ENCODE measurements at regions not wholly inside any gene's neighbourhood (a gene's known extent, or its start where the extent isn't known, plus 50 kb on each side); places are given as distances from the start of the nearest gene placed in this dataset.

- no peak overlapping the region for H2AK5ac ChIP-seq (ENCODE audit: low read depth, low read length)
- no peaks in the 10 kb centered on the region for H3K27me3 ChIP-seq (ENCODE audit: control insufficient read depth in 3 of 3, insufficient read depth in 3 of 3, low read depth in 1 of 3, low read length in 3 of 3)
- H3K4me1 ChIP-seq (ENCODE audit: control insufficient read depth in 2 of 2, insufficient read depth in 1 of 2, low read depth in 1 of 2, low read length in 2 of 2): no peaks in the 10 kb centered on the region
- H2BK5ac ChIP-seq (ENCODE audit: low read length): no peak overlapping the region
- no peaks in the 10 kb centered on the region for H3K79me1 ChIP-seq (ENCODE audit: low read depth, low read length)
- no peak overlapping the region for H3K4me3 ChIP-seq (ENCODE audit: low read length in 2 of 2)
- H3K23ac ChIP-seq (ENCODE audit: low read depth, low read length, poor library complexity): no peak overlapping the region
- no peaks in the 10 kb centered on the region for H3K36me3 ChIP-seq (replicated peaks in 1 of 2; ENCODE audit: control insufficient read depth in 2 of 2, insufficient read depth in 2 of 2, low read length in 2 of 2)
- no peak overlapping the region for H3K18ac ChIP-seq (ENCODE audit: low read length)
- H3K4ac ChIP-seq (ENCODE audit: low read length): no peak overlapping the region
- H3K4me2 ChIP-seq (ENCODE audit: insufficient read depth, low read length, poor library complexity, severe bottlenecking): no peak overlapping the region
- no peak overlapping the region for H3K9ac ChIP-seq (ENCODE audit: low read depth, low read length, poor library complexity)
- no peak overlapping the region for H2BK120ac ChIP-seq (ENCODE audit: low read depth, low read length)
- H4K91ac ChIP-seq (ENCODE audit: low read depth, low read length, poor library complexity): no peak overlapping the region
- H2BK15ac ChIP-seq (ENCODE audit: low read length): no peak overlapping the region
- H2AFZ ChIP-seq (ENCODE audit: low read length): no peak overlapping the region
- H3K27ac ChIP-seq (replicated peaks; ENCODE audit: low read length): no peak overlapping the region
- no peak overlapping the region for H3K14ac ChIP-seq (ENCODE audit: low read length)
- no peaks in the 10 kb centered on the region for H3K9me3 ChIP-seq (replicated peaks in 1 of 2; ENCODE audit: control insufficient read depth in 2 of 2, insufficient read depth in 1 of 2, low read depth in 1 of 2, low read length in 2 of 2)
- DNase-seq (ENCODE audit: low spot score): no peak
- WGBS, 2 donors (ENCODE audit: extremely low coverage in 2 of 2, insufficient read length in 2 of 2, insufficient replicate concordance in 1 of 2): no CpG with 5 or more reads among the region's 2 CpGs
- H4K8ac ChIP-seq (ENCODE audit: low read depth, low read length): no peak overlapping the region
- H2BK12ac ChIP-seq (ENCODE audit: low read length): no peak overlapping the region
These were observed 305.7 kb upstream of the PKDCC start for GRCh38 chr2:41741951-41742595.

DNA sequence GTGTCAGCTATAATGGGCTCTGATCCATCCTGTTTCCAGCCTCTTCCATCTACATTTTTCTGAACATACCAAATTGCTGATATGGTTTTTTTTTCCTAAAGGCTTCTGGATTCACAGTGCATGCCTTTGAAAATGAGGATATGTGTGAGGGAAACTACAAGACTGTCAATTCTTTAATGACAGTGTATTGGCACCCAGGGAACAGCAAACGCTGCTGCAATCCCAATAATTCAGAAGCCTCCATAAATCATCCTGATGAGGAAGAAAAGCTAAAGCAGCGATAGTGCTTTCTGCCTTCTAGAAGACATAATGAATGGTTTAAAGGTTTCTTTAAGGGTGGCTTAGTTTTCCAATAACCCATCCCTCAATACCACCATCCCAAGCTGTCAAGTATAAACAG is 304.5 kb upstream of the PKDCC start:
- Histone ChIP-seq H3K23ac (ENCODE audit: low read depth, low read length, poor library complexity) (no peak overlapping the region), H3K4ac (ENCODE audit: low read length) (no peak overlapping the region), H3K4me1 (ENCODE audit: control insufficient read depth in 2 of 2, insufficient read depth in 1 of 2, low read depth in 1 of 2, low read length in 2 of 2) (no peaks in the 10 kb centered on the region), H2BK15ac (ENCODE audit: low read length) (no peak overlapping the region), H3K79me1 (ENCODE audit: low read depth, low read length) (no peaks in the 10 kb centered on the region), H2BK120ac (ENCODE audit: low read depth, low read length) (no peak overlapping the region), H3K27ac (replicated peaks; ENCODE audit: low read length) (no peak overlapping the region), H3K9ac (ENCODE audit: low read depth, low read length, poor library complexity) (no peak overlapping the region), H2BK5ac (ENCODE audit: low read length) (no peak overlapping the region), H3K9me3 (replicated peaks in 1 of 2; ENCODE audit: control insufficient read depth in 2 of 2, insufficient read depth in 1 of 2, low read depth in 1 of 2, low read length in 2 of 2) (no peaks in the 10 kb centered on the region), H4K8ac (ENCODE audit: low read depth, low read length) (no peak overlapping the region), H3K36me3 (replicated peaks in 1 of 2; ENCODE audit: control insufficient read depth in 2 of 2, insufficient read depth in 2 of 2, low read length in 2 of 2) (no peaks in the 10 kb centered on the region), H2AFZ (ENCODE audit: low read length) (no peak overlapping the region), H3K4me2 (ENCODE audit: insufficient read depth, low read length, poor library complexity, severe bottlenecking) (no peak overlapping the region), H3K4me3 (ENCODE audit: low read length in 2 of 2) (no peak overlapping the region), H2AK5ac (ENCODE audit: low read depth, low read length) (no peak overlapping the region), H3K14ac (ENCODE audit: low read length) (no peak overlapping the region), H2BK12ac (ENCODE audit: low read length) (no peak overlapping the region), H3K18ac (ENCODE audit: low read length) (no peak overlapping the region), H4K91ac (ENCODE audit: low read depth, low read length, poor library complexity) (no peak overlapping the region), H3K27me3 (ENCODE audit: control insufficient read depth in 3 of 3, insufficient read depth in 3 of 3, low read depth in 1 of 3, low read length in 3 of 3) (no peaks in the 10 kb centered on the region)
- no peak for DNase-seq (ENCODE audit: low spot score)
- no CpG with 5 or more reads among the region's 2 CpGs for WGBS, 2 donors (ENCODE audit: extremely low coverage in 2 of 2, insufficient read length in 2 of 2, insufficient replicate concordance in 1 of 2)

GRCh38 chr2:41750829-41751228 is 297.0 kb upstream of the PKDCC start:
- no peak overlapping the region for H3K4ac ChIP-seq (ENCODE audit: low read length)
- no peak overlapping the region for H2AFZ ChIP-seq (ENCODE audit: low read length)
- no peak overlapping the region for H2BK12ac ChIP-seq (ENCODE audit: low read length)
- H3K27me3 ChIP-seq (ENCODE audit: control insufficient read depth in 3 of 3, insufficient read depth in 3 of 3, low read depth in 1 of 3, low read length in 3 of 3): peaks cover 0 to 4% (median 0%) of the 10 kb centered on the region in 3 experiments
- H3K79me1 ChIP-seq (ENCODE audit: low read depth, low read length): no peaks in the 10 kb centered on the region
- no peak overlapping the region for H3K23ac ChIP-seq (ENCODE audit: low read depth, low read length, poor library complexity)
- no peak for DNase-seq (ENCODE audit: low spot score)
- H4K91ac ChIP-seq (ENCODE audit: low read depth, low read length, poor library complexity): no peak overlapping the region
- H3K14ac ChIP-seq (ENCODE audit: low read length): no peak overlapping the region
- H2BK120ac ChIP-seq (ENCODE audit: low read depth, low read length): no peak overlapping the region
- no peak overlapping the region for H3K4me2 ChIP-seq (ENCODE audit: insufficient read depth, low read length, poor library complexity, severe bottlenecking)
- WGBS, 2 donors (ENCODE audit: extremely low coverage in 2 of 2, insufficient read length in 2 of 2, insufficient replicate concordance in 1 of 2): no CpG with 5 or more reads among the region's 3 CpGs
- H3K18ac ChIP-seq (ENCODE audit: low read length): no peak overlapping the region
- no peaks in the 10 kb centered on the region for H3K9me3 ChIP-seq (replicated peaks in 1 of 2; ENCODE audit: control insufficient read depth in 2 of 2, insufficient read depth in 1 of 2, low read depth in 1 of 2, low read length in 2 of 2)
- H3K4me1 ChIP-seq (ENCODE audit: control insufficient read depth in 2 of 2, insufficient read depth in 1 of 2, low read depth in 1 of 2, low read length in 2 of 2): no peaks in the 10 kb centered on the region
- H4K8ac ChIP-seq (ENCODE audit: low read depth, low read length): no peak overlapping the region
- H2BK15ac ChIP-seq (ENCODE audit: low read length): no peak overlapping the region
- H3K4me3 ChIP-seq (ENCODE audit: low read length in 2 of 2): no peak overlapping the region
- H3K36me3 ChIP-seq (replicated peaks in 1 of 2; ENCODE audit: control insufficient read depth in 2 of 2, insufficient read depth in 2 of 2, low read length in 2 of 2): no peaks in the 10 kb centered on the region
- H2BK5ac ChIP-seq (ENCODE audit: low read length): no peak overlapping the region
- no peak overlapping the region for H3K9ac ChIP-seq (ENCODE audit: low read depth, low read length, poor library complexity)
- no peak overlapping the region for H3K27ac ChIP-seq (replicated peaks; ENCODE audit: low read length)
- H2AK5ac ChIP-seq (ENCODE audit: low read depth, low read length): no peak overlapping the region

- Histone ChIP-seq H4K91ac (ENCODE audit: low read depth, low read length, poor library complexity) (no peak overlapping the region), H3K4ac (ENCODE audit: low read length) (no peak overlapping the region), H2BK5ac (ENCODE audit: low read length) (no peak overlapping the region), H2AK5ac (ENCODE audit: low read depth, low read length) (no peak overlapping the region), H2BK120ac (ENCODE audit: low read depth, low read length) (no peak overlapping the region), H2BK15ac (ENCODE audit: low read length) (no peak overlapping the region), H4K8ac (ENCODE audit: low read depth, low read length) (no peak overlapping the region), H3K4me2 (ENCODE audit: insufficient read depth, low read length, poor library complexity, severe bottlenecking) (no peak overlapping the region), H3K18ac (ENCODE audit: low read length) (no peak overlapping the region), H3K79me1 (ENCODE audit: low read depth, low read length) (no peaks in the 10 kb centered on the region), H3K9ac (ENCODE audit: low read depth, low read length, poor library complexity) (no peak overlapping the region), H3K27ac (replicated peaks; ENCODE audit: low read length) (no peak overlapping the region), H3K4me3 (ENCODE audit: low read length in 2 of 2) (no peak overlapping the region), H2AFZ (ENCODE audit: low read length) (no peak overlapping the region), H3K23ac (ENCODE audit: low read depth, low read length, poor library complexity) (no peak overlapping the region), H3K27me3 (ENCODE audit: control insufficient read depth in 3 of 3, insufficient read depth in 3 of 3, low read depth in 1 of 3, low read length in 3 of 3) (no peaks in the 10 kb centered on the region), H2BK12ac (ENCODE audit: low read length) (no peak overlapping the region), H3K14ac (ENCODE audit: low read length) (no peak overlapping the region), H3K9me3 (replicated peaks in 1 of 2; ENCODE audit: control insufficient read depth in 2 of 2, insufficient read depth in 1 of 2, low read depth in 1 of 2, low read length in 2 of 2) (no peaks in the 10 kb centered on the region), H3K36me3 (replicated peaks in 1 of 2; ENCODE audit: control insufficient read depth in 2 of 2, insufficient read depth in 2 of 2, low read length in 2 of 2) (no peaks in the 10 kb centered on the region), H3K4me1 (ENCODE audit: control insufficient read depth in 2 of 2, insufficient read depth in 1 of 2, low read depth in 1 of 2, low read length in 2 of 2) (no peaks in the 10 kb centered on the region)
- no peak for DNase-seq (ENCODE audit: low spot score)
- WGBS, 2 donors (ENCODE audit: extremely low coverage in 2 of 2, insufficient read length in 2 of 2, insufficient replicate concordance in 1 of 2): no CpG with 5 or more reads among the region's 3 CpGs
These were observed 287.9 kb upstream of the PKDCC start for GRCh38 chr2:41759880-41760279.
